GM19463 (cell line): ENCODE measurements at regions not wholly inside any gene's neighbourhood (a gene's known extent, or its start where the extent isn't known, plus 50 kb on each side); places are given as distances from the start of the nearest gene placed in this dataset.
"Not testable (repeated sequence)": the region's sequence is repeated elsewhere in the genome, so short reads cannot be mapped to it uniquely, and the experiment has no call there.

Source experiments
- ATAC-seq: cut with Tn5 transposase; IDR thresholded peaks from one replicate; pipeline ENCODE4 v1.9.1; 2021; ENCODE audit warnings: mild to moderate bottlenecking, moderate library complexity; ENCODE audit not compliant: unreplicated experiment

GRCh38 chr6:140500849-140501248, 1126.4 kb upstream of the CITED2 start:
- ATAC-seq: no peak

DNA sequence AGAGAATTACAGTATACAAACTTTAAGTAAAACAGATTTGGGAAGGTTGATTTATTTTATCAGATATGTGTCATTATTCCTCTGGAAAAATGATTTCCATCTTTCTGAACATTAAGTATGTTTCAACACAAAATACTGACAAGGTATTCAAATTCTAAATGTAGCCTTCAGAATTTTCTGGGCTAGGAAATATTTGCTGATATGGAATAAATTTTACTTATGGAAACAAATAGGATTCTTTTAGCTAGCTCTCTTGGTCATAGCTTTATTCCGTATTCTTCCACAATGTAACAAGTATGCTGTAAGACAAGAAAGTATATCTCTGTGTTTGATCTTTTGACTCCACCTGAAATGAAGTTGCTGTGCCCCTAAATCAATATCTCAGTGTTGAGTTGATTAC, 1125.2 kb upstream of the CITED2 start:
- ATAC-seq: no peak

DNA sequence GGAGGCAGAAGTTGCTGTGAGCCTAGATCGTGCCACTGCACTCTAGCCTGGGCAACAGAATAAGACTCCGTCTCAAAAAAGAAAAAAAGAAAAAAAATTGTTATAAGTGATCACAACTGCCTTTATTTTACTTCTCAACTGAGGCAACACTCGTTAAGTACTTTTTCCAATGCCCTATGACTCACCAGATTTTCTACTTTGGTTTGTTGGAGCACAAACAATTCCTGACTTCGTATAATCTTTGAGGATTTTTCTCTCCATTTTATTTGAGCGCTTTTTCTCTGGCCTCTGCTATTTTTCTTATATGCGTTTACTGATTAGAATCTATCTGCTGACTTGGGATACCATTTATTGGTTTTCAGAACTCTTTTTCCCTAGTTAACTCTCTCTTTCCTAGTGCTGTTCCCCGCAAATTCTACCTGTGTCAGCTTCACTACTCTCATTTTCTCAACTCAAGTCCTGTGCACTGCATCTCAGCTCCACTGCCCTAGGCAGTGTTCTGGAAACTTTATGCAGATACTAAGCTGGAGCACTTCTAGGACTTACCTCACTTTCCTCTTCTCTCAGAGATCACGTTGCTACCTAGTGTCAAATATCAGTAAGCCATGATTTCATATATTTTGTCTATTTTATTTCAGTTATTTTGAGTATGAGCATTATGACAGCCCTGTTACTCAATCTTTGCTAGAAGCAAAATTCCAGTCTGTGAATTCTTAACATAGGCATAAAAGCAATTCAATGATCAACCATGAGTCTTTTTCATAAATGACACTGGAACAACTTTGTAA, 1120.1 kb upstream of the CITED2 start:
- no peak for ATAC-seq

DNA sequence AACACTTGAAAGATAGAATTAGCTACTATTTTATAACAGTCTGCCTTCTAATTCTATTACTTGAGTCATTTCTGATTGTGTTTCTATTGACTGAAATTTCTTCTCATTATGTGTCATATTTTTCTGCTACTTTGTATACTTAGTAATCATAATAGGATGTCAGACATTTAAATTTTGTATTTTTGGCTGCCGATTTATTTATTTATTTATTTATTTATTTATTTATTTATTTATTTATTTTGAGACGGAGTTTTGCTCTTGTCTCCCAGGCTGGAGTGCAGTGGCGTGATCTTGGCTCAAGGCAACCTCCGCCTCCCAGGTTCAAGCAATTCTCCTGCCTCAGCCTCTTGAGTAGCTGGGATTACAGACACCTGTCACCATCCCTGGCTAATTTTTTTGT, 1119.0 kb upstream of the CITED2 start:
- ATAC-seq: not testable (repeated sequence)

GRCh38 chr6:140490081-140490480, 1115.6 kb upstream of the CITED2 start:
- no peak for ATAC-seq

DNA sequence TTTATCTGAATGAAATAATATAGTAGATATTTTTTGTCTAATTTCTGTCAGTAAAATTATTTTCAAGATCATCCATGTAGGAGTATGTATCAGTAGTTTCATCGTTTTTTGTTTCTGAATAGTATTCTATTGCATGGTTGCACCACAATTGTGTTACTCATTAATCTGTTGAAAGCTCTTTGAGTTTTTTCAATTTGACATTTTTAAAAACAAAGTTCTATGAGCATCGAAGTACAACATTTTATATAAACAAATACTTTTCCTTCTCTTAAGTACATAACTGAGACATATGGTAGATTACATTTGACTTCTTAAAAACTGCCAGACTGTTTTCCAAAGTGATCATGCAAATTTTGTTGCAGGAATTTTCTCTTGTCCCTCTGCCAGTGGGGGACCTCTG, 1113.1 kb upstream of the CITED2 start:
- no peak for ATAC-seq

GRCh38 chr6:140486450-140487361, 1112.3 kb upstream of the CITED2 start:
- no peak for ATAC-seq

- ATAC-seq: peak; percentile 53
Observed at GRCh38 chr6:140485740-140486449, 1111.4 kb upstream of the CITED2 start.

- ATAC-seq: no peak
Observed at GRCh38 chr6:140480852-140481251, 1106.4 kb upstream of the CITED2 start.

- ATAC-seq: no peak
Observed at GRCh38 chr6:140478631-140479030, 1104.2 kb upstream of the CITED2 start.

DNA sequence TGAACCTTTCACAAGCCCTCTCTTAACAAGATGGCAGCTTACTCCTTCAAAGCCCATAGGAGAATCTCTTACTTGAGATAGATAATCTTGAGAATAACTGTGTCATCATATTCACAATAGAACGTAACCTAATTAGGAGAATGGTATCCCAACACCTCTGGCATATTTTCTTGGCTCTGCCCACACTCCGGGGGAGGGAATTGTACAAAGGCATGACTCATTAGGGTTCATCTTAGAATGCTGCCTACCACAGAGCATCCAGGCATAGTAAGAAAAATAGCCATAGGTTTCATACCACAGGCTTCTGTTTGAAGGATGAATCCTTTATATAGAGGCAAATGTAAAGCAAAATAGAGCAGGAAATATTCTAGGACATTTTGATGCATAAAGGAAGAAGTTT, 1100.6 kb upstream of the CITED2 start:
- no peak for ATAC-seq

- no peak for ATAC-seq
Observed at GRCh38 chr6:140464720-140465119, 1090.3 kb upstream of the CITED2 start.

- no peak for ATAC-seq
Observed at GRCh38 chr6:140463312-140463710, 1088.9 kb upstream of the CITED2 start.

DNA sequence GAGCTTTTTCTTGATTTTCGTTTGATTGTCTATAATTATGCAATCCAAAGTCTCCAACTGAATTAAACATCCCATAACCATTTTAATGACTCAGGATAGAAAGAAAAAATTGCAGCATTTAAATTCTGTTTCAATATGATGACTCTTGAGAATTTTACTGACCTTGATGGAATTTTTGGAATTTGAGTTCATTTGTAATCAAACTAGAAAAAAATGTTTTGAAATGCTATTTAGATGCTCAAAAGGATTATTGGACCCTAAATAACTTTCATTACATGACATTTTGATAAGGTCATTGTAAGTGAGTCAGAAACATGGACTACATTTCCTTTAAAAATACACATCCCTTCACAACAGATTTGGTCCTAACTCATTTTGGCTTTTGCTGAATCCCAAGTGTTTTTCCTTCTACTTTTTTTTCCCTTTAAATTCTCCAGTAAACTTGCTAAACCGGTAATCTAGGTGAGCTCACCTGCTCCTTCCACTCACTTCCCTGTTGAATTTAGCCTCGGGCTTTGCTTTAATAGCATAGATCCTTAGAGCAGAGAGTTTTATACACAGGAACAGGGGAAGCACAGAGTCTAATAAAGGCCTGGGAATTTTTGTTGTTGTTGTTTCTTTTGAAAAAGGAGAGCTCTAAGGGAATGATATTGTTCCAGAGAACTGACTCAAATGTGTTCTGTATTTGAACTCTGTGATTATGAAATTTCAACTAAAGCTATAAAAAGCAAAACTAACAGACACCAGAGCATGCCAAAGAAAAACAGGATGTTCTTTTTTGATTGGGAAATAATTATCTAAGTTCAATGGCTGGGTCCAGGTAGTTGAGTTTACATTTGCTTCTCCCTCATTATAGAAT, 1088.2 kb upstream of the CITED2 start:
- no peak for ATAC-seq

DNA sequence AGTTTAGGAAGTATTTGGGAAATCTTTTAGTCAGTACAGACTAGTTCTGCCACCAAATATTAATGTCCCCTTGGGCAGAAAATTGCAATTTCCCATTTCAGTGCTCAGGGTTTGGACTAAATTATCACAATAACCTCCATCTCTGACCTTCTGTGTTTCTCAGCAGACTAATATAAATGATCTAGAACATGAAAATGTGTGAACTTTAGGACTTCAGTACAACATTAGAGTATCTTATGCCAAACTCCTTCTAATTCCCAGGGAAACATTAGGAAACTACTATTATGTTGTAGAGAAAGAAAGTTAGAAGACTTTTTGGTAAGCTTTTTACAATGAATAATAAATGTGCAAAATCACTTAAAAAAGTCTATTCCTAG, 1087.6 kb upstream of the CITED2 start:
- ATAC-seq: no peak

DNA sequence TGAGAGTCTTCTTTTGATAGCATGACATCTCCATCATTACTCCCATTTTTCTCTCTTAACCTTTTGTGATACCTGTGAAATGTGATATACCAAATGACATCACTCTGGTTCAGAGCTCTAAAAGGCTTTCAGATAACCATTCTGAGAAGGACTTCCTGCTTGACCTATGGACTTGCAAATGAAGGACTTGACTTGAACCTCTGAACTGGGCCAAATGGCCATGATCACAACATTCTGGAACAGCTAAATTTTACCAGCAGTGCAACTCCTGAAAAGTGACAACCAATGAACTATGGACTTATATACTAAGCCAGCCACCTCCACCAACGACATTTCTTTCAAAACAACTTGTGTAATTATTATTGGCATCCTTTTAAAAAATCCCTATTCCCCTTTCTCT, 1085.8 kb upstream of the CITED2 start:
- ATAC-seq: no peak

DNA sequence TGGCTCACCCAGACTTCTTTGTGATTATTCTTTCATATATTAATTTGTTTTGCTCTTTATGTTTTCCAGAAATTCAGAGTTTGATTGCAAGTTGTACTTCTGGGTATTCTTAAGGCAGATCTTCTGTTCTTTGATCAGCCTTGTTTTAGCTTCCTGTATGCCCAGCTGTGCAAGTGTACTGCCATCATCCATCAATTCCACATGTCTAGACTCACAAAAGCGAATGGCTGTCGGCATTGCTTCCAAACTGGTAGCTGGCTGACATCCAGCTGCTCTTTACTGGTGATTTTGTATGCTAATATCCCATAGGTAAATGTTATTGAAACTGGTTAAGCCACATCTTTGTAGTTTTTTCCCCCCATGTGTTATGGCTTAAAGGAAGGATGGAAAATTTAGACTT, 1084.8 kb upstream of the CITED2 start:
- ATAC-seq: no peak

DNA sequence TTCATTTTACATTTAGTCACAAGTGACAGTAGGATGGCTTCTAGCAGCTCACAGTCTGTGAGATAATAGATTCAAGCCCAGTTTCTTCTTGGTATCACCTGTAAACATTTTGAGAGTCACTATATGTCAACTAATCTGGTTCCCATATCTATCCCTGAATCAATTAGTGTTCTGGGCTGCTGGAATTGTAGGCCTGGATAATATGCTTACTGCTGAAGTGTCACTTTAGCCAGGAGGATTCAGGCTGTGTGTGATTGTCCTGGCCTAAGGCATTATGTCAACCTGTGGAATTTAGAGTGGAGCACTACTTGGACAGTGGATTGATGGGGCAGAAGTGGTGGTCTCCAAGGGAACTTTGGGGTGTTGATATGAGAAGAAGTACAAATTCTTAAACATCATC, 1071.8 kb upstream of the CITED2 start:
- no peak for ATAC-seq

DNA sequence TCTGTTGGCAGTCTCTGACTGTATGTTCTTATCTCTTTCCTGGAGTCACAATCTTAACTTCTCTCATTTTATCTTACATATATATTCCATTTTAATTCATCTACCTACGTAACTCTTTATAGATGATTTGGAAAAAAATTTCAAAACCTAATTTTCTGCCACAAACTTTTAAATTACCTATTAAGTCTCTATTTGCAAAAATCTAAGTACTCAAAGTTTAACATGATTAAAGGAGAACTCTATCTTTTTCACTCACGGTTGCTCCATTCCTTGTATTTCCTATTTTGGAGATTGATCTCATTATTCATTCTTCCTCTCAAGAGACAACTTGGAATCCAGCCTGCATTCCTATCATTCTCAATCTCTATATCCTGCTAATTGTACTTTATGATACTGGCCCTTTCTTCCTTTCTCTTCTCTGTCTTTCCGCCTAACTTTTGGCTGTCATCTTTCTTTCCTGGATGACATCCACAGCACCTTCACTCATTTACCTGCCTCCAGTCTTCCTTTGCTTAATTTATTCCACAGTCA, 1071.1 kb upstream of the CITED2 start:
- no peak for ATAC-seq

- ATAC-seq: not testable (repeated sequence)
Observed at GRCh38 chr6:140443112-140443511, 1068.7 kb upstream of the CITED2 start.
